NCI-H526 treated with DMSO at 0.1 percent for 48 hours (cell line): ENCODE measurements at regions not wholly inside any gene's neighbourhood (a gene's known extent, or its start where the extent isn't known, plus 50 kb on each side); places are given as distances from the start of the nearest gene placed in this dataset.

Experiments used
- DNase-seq: peaks from one replicate; lab custom pipeline; 2025; lab: John Stamatoyannopoulos, UW

DNA sequence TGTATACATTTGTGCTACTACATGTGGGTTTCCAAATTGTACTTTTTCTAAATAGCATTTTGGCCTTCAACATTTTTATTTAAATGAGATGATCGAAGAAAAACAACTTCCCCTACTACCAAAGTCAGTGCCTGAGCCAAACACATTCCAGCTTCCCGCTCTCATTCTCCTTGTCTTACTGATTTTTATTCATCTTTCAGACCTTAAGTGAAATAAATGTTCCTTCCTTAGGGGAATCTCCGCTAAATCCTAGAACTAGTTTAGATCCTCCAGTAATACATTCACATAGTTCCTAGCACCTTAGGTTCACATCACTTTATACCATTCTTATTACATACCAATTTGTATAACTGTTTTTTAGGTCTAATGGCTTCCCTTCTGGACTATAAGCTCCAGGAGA, 122.3 kb upstream of the COL3A1 start:
- DNase-seq, result no peak

DNA sequence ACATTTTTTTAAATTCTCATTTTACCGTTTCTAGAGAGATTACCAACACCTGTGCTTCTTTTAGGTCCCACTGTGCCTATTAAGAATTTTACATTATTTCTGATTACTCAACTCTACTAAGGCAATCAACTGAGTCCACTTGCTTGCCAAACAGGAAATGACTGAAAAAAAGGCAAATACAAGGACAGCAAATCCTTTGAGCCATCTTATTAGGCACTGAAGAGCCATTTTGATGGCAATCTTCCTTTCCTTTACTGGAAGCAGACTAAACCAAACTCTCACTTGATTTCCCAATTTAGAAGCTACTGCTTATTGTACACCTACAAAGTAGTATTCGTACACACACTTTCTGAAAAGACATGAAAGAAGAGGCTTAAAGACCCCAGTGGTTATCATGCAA, 121.4 kb upstream of the COL3A1 start:
- no peak for DNase-seq

DNA sequence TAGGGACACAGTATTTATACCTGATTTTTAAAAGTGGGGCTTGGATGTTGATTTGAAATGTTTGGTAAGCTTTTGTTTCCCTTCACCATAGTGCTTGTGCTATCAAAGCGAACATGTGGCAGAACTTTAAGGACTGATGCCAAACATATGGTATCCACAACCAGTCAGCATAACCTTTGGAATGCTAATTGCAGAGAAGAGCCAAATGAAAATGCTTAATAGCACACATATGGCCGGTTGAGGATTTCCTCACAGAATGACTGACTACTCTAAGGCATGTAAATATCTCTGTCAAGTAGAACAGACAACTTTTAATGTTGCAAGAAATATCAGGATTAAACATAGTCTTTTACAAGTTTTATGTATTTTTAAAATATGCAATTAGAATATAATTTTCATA, 120.9 kb upstream of the COL3A1 start:
- no peak for DNase-seq

DNA sequence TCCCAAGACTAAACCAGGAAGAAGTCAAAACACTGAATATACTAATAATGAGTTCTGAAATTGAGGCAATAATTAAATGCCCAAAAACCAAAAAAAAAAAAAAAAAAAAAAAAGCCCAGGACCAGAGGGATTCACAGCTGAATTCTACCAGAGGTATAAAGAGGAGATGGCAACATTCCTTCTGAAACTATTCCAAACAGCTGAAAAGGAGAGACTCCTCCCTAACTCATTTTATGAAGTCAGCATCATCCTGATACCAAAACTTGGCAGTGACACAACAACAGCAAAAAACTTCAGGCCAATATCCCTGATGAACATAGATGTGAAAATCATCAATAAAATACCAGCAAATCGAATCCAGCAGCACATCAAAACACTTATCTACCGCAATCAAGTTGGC, 108.5 kb upstream of the COL3A1 start:
- DNase-seq, result no peak

DNA sequence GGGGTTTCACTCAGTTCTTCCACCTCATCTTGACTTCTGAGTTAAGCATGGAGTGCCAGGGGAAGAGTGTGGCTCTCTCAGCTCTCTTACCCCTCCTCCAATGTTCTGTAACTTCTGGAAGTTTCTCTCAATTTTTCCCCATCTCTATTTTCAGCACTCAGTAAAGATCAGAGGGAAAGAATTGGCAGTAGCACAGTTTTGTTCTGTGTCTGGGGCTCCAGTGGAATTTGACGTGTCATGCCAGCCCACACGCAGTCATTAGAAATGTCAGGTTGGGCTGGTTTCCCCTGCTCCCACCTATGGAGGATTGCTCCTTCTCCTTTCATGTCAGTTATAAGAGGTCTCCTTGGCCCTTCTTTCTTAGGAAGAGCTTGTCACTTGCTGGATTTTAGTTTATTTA, 104.6 kb upstream of the COL3A1 start:
- no peak for DNase-seq

DNA sequence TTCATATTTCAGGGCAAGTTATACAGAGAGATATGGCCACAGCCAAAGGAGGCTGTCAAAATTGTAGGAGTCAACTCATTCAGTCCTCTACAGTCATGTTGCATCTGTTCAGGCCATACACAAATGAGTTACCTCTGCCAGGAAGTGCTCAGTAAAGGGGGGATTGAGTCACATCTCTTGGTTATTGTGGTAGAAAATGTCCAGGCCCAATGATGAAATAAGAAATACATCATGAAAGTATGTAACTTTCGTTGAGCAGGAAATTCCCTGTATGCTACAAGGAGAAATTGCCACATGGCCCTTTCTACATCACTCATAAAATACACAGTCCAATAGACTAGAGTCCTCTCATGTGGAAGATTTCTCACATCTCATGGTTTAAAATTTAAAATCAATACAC, 103.9 kb upstream of the COL3A1 start:
- DNase-seq, result no peak

DNA sequence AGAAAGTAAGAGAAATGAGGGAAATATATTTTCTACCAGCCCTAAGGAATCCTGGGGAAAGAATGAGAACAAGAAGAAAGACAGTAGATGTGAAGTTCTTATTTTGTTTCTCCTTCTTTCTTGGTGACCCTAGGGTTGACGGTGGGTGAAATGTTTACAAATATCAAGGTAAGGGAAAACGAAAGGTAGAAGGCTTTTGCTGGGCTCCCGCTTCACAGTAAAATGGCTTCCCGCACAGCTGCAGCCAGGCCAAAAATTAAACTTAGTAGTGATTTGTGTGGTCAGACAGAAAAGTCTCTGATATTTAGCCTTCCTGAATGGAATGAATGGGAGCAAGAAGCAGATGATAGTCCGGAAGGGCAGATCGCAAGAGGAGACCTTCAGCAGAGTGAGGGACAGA, 99.1 kb upstream of the COL3A1 start:
- no peak for DNase-seq

DNA sequence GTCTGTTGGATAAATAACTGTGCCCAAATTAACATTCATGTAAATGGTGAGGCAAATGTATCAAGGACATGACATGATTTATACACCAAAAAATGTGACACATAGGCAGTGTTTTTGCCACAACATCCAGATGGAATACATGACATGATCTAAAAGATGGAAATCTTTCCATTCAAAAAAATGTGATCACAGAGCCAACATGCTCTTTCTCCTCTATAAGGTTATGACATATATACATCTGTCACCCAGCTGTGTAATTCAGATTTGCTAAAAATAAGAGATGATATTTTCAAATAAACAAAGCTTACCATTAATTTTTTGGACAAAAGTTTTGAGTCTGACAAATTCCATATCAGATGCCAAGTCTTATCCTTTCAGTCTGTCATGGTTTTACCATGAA, 95.5 kb upstream of the COL3A1 start:
- DNase-seq, result no peak

DNA sequence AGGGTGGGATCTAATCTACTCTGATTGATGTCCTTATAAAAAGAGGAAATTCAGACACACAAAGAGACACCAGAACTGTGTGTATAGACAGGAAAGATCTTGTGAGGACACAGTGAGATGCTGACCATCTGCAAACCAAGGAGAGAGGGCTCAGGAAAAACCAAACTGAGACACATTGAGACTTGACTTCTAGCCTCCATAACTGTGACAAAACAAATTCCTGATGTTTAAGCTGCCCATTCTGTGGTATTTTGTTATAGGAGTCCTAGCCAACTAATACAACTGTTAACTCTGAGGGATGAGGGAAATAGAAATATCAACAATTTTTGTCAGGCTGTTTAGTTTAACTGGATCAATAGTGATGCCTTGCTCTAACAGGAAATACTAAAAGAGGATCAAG, 93.4 kb upstream of the COL3A1 start:
- DNase-seq, result no peak

DNA sequence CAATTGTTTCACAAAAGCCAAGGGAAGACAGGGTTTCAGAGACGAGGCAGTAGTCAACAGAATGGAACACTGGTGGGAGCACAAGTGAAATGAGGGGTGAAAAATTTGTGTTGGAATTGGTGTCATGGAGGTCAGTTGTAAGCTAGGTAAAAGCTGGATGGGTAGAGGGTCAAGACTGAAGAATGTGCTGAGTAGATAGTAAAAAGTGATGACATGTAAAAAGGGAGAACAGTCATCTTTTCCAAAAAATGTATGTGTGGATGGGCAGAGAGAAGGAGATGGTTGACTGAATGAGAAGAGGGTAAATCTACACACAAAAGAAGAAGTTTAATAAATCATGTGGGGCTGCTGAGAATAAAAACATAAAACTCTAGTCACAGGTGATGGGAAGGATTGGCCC, 92.7 kb upstream of the COL3A1 start:
- DNase-seq, result no peak

DNA sequence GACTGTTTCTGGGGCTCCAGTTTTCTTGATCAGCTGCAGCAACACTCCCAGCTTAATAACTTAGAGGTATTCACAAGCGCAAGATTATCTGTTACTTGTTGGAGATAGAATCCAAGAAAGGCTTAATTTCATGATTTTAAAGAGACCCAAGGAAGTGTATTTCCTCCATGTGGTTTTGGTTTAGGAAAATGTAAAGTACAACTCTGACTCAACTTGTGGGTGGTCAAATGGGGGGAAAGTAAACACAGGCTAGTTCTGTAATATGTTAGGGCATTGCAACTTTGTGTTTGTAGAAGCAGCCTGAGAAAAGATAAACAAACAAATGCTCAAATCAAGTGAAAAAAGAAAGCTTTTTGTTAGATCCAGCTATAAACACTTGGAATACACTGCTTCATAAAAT, 90.1 kb upstream of the COL3A1 start:
- DNase-seq, result no peak

DNA sequence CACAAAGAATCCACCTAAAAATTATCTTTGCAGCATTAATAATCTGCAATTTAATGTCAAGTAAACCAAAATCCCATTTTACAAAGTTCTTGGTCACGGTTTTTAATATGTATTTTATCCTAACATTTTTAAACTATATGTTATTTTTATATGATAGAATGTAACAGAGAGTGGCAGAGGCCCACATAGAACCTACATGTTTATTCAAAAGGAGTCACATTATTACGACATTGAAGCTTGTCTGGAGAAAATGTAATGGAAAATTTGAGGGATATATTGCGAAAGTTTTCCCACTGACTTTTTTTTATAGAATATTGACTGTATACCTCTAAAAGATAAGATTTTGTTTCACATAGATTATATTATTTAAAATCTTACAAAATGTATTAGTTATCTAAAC, 89.7 kb upstream of the COL3A1 start:
- DNase-seq, result no peak

DNA sequence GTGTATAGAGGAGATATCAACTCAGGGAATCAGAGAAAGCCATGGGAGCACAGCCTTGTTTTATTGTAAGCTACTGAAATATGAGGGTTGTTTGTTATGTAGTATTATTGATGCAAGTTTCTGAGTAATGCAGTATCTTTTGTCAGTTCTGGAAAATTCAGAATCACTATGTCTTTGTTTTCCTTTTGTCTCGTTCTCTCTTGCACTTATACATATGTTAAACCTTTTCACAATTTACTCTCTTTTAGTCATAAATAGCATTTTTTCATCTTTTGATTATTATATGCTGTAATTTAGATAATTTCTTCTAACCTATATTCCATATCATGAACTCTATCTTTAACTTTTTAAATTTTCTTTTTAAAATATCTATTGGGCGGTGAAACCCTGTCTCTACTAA, 85.0 kb upstream of the COL3A1 start:
- DNase-seq, result no peak

DNA sequence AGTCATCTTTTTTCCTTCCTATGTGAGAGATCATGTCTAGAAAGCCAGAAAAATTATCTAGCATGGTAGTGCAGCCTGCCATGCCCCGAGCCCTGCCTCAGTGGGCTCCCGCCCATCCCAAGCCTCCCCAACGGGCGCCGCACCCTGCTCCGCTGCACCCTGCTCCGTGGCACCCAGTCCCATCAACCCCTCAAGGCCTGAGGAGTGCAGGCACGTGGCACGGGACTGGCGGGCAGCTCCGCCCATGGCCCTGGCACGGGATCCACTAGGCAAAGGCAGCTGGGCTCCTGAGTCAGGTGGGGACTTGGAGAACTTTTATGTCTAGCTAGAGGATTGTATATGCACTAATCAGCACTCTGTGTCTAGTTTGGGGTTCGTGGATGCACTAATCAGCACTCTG, 83.4 kb upstream of the COL3A1 start:
- DNase-seq, result no peak

DNA sequence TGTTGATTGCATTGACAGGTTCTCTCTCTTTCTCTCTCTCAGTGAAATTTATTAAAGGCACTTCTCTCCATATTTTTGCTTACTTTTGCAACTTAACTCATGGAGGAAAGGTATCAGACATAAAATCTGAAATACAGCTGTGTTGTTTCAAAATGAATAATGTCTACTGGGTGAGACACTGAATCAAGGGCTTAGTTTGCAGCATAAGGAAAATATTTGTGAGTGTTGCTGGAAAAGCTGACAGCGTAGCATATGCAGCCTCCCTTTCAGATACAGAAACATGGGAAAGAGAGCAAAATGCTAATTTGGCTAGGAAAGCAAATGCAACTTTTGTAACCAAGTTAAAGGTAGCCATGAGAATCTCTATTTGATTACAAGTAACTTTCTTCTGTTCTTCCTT, 81.5 kb upstream of the COL3A1 start:
- no peak for DNase-seq

DNA sequence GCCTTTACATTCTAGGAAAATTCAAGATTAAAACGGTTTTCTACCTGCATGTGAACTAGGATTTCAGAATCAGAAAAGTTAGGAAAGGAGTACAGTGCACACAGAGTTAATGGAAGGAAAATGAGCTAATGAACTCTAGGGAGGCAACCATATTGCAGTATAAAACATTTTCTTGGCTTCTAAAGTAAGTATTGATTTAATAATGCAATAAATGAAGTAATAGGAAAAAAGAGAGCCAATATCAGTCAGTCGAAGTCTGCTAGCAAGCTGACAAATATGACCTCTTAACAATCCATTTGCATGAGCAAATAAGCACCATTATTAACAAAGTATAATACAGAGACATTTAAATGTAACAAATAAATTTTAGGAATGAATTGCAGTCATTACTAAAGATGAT, 80.2 kb upstream of the COL3A1 start:
- no peak for DNase-seq

DNA sequence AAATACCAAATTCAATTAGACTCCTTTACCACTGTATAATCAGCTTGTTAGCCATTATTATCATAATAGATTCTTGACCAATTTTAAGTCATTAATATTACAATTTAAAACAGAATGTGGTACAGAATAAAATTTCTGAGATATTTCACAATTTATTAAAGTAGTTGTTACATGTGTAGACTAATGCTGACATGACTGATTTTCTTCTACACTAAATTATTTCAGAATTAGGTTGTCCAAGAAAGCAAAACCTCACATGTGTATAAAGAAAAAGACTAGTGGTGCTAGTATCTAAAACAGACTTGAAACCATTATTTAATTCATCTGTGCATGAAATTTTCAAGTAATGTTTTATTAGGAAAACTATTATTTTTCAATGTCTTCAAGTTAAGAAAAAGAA, 79.2 kb upstream of the COL3A1 start:
- no peak for DNase-seq

DNA sequence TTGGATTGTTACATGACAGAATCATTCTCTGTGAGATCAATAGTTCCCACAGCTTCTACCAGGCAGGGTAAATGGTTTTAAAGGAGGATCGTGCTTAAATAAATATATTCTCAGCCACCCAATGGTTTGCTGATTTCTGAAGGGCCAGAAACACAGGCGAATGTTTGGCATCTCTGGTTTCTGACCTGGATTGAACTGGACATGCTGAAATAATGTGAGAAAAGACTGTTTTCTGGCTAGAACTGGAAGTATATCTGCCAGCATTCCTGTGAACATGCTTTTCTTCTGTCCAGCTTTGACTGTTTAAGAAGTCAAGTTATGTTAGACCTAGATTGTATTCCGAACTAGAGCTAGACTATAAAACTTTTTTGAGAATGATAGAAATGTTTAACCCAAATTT, 77.1 kb upstream of the COL3A1 start:
- no peak for DNase-seq

DNA sequence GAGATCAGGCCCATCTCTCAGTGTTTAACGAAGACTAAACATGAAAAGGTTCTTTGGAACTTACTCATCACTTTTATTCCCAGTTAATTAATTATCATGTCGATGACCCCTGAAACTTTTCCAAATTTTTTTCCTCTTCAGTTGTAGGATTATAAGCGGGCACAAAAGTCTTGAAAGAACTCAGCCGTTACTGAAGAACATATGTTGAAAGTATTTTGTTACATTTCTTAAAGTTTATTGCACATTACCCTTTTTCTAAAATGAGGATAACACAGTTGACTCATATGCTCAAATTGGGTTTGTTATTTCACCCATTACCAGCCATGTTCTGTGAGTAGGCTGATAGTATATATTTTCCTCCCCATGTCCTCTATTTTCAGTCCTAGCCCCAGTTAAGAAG, 75.9 kb upstream of the COL3A1 start:
- DNase-seq, result no peak

DNA sequence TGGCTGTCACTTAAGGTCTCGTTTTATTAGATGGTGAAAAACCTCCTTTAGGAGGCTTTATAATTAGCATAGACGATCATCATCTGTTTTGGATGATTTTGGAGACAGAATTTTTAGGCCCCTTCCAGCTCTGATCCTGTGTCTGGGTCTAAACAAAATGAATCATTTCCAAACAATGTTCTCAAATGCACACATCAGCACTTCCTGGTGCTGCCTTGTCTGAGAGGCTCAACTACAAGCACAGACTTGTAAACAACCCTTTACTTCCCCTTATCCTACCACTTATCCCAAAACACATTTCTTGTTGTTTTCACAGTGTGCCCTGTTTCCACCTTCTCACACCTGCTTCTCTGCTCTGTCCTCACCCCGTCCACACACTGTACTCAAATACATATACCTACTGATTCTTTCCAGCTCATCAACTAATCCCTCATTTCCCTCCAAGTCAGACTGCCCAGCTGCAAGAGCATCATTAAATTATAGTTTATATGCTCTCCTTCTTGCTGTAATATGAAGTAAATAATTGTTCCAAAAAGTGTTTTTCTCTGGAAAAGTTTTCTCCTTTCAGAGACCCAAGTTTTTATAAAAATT, 71.2 kb upstream of the COL3A1 start:
- no peak for DNase-seq

DNA sequence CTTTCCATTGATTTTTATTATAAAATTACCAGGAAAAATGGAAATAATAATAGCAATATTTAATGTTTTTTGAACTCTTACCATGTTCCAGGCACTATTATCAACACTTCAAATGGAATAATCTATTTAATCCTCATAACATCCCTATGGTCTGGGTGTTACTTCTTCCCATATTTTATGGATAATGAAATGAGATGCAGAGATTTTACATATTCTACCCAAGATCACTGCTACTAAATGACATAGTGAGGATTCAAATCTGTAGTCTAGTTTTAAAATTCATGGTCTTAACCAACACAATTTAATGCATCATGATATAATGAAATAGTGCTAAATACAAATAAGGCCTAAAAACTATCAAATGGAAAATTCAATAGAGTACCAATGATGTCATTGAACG, 70.4 kb upstream of the COL3A1 start:
- DNase-seq, result no peak

DNA sequence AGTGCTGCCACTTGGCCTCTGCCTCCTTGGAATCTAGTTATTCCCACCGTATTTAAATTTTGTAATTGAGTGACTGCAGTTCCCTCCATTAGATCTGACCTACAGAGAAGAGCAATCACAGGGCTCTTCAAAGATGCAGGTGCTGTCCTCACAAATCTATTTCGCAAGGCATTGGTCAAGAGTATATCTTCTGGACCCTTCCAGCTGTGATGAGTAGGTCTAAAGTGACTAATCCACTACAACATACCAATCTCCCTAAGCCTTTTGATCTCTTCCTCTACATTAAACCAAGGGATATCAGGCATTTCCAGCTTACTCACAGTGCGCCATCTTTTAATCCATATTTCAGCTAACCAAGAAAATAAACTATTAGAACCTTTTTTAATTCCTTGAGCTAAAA, 65.1 kb upstream of the COL3A1 start:
- no peak for DNase-seq

DNA sequence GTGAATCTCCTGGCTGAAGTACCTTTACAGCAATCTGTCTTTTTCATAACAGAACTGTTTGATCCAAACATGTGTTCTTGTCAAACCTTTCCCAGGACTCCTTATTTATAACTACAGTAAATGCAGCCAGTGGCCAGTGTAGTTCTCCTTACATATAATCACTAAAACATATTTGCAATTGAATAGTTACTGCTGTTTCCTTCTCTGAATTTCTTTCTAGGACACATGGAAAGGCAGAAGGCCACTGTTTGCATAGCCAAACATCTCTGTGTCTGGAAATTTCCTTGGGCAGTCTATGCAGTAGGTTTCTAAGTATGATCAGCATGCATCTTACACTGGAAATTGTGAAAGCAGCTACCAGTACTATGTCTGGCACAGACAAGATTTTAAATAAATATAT, 57.4 kb upstream of the COL3A1 start:
- no peak for DNase-seq

DNA sequence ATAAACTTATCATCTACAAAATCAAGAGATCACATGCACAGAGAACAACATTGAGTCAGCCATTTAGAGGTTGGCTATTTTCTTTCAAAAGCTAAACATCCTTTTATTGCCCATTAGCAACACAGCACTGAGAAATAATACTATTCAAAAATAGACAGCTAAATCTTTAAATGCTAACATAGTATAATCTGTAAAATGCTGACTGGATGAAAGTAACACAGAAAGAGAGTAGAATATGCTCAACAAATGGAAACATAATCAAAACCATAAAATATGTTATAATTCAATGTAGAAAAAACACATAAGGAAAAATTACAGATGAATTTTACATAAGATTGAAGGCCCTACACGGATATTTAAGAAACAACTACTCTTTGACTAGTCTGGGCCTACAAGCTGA, 56.5 kb upstream of the COL3A1 start:
- no peak for DNase-seq

DNA sequence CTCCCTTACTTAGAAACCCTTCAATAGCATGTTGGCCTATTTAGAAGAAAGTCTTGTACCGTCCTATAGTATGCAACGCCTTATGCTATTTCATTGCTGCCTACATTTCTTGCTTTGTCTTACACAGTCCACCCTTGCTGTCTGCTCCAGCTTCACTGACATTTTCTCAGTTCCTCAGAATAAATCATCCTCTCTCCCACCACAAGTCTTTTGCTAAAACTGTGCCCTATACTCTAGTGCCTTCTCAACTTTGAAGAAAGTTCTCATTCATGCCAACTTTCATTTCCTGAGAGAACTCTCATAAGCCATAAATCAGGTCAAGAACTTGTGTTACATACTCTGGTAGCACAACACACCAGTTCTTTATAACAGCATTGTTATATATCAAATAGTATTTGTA, 54.3 kb upstream of the COL3A1 start:
- no peak for DNase-seq
